A204.1 (cell line): ENCODE measurements at regions not wholly inside any gene's neighbourhood (a gene's known extent, or its start where the extent isn't known, plus 50 kb on each side); places are given as distances from the start of the nearest gene placed in this dataset.
A peak's percentile ranks its signal among the peaks of the same experiment; 100 is the strongest.
"Not testable (repeated sequence)": the region's sequence is repeated elsewhere in the genome, so short reads cannot be mapped to it uniquely, and the experiment has no call there.

Experiments used
- FAIRE-seq: peaks from 2 replicates; lab custom pipeline; 2012; peaks lifted over from hg19 to GRCh38; lab: Jason Lieb, UNC

DNA sequence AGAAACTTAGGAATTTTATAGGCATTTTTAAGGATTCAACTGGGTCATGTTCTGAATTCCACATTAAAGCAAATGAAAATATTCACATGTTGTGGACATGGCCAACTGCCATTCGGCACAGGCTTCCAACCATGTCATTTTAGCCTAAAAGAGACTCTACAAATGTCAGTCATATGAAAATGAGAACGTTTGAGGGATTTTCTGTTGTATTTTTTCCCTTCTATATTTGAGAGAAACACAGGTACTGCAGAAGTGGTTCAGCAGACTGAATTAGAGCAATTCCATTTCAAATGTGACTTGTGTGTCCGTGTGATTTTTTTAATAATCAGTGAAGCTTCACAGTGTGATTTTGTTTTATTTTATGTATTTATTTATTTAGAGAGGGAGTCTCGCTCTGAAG is 124.3 kb downstream of the TP53TG3F start:
- not testable (repeated sequence) for FAIRE-seq

DNA sequence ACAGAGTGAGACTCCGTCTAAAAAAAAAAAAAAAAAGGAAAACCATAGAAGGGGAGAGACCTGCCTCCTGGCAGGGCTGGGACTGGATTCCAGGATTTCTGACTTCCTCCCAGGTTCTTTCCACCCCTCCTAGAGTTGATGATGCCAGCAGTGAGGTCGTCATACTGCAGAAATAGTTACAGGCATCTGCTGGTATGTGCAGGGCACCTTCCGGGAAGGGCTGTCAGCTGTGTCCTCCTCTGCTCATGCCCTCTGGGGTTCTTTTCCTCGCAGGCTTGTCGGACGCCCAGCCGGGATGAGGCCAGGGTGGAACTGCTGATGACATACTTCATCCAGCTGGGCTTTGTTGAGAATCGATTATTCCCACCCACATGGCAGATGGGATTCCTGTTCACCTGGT is 129.2 kb downstream of the TP53TG3F start:
- FAIRE-seq, result not testable (repeated sequence)

DNA sequence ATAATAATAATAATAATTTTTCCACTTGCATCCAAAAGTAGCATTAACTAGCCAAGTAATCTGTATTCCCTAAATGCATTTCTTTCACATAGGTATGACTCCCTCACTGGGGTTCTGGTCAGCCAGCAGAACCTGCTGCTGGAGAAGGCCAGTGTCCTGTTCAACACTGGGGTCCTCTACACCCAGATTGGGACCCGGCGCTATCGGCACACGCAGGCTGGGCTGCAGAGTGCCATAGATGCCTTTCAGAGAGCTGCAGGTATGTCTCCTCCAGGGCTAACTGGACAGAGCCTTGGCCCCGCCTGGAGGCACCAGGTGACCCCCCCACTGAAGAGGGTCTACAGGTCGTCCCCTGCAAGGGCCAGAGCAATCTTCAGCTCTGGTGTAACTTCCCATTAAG is 133.9 kb downstream of the TP53TG3F start:
- not testable (repeated sequence) for FAIRE-seq

DNA sequence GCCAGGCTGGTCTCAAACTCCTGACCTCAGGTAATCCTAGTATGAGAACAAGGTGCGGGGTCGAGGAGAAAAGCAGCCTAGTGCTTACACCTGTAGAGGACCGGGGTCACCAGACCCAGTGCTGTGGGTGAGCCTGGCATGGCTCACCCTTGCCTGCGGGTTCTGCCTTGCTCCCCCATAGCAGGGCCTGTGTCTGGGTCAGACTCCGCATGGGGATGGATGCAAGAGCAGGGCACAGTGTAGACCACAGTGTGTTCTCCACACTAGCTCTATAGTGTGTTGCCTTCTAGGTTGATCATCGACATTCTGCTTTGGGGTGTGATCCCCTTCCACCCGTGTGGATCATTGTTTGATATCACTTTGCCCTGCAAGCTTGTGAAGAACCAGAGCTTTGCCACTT is 135.7 kb downstream of the TP53TG3F start:
- FAIRE-seq, result not testable (repeated sequence)

DNA sequence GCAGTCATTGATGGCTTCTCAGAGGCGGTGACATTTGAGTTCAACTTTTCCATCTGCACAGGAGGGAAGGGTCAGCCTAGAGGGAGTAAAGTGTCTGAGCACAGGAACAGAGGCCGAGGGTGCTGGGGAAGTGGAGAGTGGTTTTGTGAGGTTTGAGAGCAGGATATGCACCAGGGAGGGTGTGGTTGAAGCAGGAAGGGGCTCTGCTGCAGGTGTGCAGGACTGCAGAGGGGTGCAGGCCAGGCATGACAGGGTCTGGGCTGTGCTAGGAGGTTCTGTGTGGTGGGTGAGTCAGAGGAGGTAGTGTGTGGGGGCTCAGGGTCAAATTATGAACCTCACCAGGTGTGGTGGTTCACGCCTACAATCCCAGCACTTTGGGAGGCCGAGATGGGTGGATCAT is 141.6 kb downstream of the TP53TG3F start:
- FAIRE-seq, result not testable (repeated sequence)

DNA sequence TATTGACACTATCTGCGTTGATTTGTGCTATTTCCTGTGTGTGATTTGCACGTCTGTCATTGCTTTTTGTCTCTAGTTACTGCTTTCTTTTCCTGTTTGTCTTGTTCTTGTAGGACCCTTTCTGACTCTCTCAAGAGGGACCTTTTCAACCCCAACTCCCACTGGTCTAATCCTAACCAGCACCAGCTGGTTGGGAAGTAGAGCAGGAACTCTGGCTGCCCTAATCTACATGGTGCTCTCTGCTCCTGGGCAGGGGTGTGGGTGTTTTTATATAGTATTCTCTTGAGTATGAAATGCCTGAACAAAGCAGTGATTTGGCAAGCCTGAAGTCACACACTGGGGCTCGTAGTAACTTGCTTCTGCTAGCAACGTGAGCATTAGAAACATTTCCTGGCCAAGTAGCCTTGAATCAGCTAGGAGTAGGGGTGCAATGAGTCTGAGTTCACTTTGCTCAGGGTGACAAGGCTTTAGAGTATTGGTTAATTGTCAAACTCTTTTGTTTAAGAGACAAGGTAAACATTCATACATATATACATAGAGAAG is 164.2 kb downstream of the TP53TG3F start:
- not testable (repeated sequence) for FAIRE-seq

DNA sequence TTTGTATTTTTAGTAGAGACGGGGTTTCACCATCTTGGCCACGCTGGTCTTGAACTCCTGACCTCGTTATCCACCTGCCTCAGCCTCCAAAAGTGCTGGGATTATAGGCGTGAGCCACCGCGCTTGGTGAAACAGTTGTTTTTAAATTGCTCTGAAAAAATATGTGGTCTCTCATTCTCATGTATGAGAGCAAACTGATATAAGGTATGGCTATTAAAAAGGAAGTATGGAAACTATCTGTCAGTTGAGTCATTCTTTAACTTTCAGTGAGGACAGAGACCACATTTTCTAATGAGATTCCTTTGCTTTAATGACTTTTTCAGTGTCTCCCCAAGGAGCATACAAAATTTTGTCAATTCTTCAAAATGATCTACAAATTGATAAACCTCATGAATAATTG is 169.5 kb downstream of the TP53TG3F start:
- not testable (repeated sequence) for FAIRE-seq

DNA sequence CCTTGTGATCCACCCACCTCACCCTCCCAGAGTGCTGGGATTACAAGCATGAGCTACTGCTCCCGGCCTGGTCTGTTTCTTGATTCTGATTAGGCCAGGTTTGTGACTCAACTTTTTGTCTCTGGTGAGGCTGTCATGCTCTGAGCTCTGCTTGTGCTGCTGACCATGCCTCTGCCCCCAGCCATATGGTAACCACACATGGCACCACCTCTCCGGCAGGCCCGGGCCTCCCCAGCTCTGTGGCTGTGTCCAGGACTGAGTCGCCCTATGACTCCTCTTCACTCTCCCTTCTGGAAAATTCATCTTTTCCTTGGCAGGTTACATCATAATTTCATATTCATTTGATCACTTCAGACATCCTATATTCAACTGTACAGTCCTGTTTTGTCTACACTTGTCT is 172.3 kb downstream of the TP53TG3F start:
- FAIRE-seq, result not testable (repeated sequence)

DNA sequence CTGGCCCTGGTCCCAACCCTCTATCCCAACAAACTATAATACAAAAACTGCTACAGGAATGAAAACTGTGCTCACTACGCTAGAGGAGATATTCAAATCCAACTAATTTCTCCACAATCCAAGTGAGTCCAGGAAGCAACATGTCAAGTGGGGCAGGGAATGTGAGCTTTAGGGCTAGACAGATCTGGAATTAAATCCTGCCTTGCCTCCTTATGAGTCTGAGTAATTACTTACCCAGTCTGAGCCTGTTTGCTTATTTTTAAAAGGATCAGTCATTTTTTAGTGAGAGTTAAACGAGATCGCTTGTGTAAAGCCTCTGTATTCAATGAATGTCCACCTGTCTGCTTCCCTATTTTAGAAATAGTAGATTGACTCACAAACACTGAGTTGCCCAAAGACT is 174.6 kb downstream of the TP53TG3F start:
- FAIRE-seq, result not testable (repeated sequence)

DNA sequence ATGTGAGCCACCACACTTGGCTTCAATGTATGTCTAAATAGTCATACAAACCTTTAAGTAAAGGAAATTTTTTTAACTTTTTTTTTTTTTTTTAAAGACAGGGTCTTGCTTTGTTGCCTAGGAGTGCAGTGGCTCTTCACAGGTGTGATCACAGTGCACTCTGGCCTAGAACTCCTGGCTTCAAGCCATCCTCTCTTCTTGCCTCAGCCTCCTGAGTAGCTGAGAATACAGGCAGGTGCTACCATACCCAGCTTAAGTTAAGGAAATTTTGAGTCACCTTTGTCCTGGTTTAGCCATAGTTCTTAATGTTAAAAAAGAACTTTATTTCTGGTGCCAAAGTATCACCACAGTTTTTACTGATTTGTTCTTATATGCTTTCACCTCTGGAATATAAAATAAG is 177.3 kb downstream of the TP53TG3F start:
- FAIRE-seq, result not testable (repeated sequence)

DNA sequence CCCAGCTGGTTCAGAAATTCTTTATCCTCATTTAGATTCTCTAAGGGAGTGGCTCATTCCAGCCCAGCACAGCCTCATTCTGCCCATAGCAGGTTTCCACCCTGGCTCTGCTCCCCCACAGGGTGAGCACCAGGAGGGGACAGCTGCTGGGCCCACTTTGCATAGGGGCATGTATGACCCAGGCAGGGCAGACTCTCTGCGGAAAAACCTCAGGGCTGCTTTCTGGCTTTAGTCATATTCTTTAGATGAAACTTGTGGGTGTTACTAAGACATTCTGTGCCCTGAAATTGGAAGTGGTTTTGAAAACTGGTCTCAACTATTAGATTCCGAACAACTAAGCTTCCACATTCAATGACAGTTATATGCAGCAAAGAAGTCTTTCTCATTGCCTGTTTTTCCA is 183.9 kb downstream of the TP53TG3F start:
- FAIRE-seq, result not testable (repeated sequence)

DNA sequence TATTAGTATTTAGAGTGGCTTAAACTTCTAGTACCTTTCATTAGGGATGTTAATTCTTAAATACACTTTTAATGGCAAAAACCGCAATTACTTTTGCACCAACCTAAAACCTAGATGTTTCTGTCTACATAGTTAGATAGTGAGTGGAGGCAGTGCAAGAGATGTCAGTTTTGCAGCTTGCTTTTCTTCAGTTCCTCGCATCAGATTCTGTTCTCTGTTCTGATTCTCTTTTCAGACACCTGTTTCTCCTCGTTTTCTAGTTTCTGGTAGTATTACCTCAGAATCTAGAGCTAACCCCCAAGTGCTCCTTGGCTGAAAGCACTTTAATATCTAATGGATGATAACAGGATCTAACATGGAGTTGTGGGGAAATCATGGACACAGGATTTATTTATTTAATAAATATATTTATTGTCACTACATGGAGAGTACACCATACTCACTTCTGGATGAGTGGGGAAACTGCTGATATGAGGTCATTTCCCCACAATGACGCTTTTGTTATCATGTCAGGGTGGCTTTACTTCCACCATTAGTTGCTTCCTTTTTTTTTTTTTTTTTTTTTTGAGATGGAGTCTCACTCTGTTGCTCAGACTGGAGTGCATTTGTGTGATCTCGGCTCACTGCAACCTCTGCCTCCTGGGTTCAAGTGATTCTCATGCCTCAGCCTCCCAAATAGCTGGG is 184.4 kb downstream of the TP53TG3F start:
- FAIRE-seq, result not testable (repeated sequence)

DNA sequence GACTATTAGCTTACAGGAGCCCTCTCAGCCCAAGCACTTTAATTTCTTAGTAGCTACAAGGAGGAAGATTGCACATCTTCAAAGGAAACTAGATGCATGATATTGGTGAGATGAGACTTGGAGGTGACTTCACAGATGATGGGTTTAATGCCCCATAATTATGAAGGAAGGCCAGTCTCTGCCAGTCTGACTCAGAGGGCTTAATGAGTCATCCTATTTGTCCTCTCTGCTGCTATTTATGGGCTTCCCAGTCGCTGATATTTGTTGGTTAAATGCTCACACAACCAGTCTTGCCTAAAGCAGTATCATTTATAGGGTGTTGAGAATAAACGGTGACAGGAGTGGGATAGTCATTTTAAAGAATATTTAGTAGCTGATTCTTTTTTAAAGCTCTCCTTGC is 187.0 kb downstream of the TP53TG3F start:
- FAIRE-seq, result not testable (repeated sequence)

DNA sequence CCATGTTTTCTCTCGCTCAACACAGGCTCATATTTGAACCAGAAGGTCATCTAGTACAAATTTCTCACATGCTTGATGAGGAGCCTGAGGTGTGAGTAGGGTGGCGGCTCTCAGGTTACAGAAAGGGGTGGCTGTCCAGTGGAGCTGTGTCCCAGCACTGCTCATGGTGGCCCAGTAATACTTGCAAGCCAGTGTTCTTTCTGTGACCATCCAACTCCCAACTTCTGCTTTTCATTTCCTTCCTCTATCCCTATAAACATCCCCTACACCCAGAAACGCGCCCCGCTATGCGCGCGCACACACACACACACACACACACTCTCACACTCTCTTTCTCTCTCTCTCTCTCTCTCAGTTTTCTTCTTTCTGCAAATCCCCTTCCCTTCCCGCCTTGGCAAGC is 196.3 kb downstream of the TP53TG3F start:
- FAIRE-seq, result not testable (repeated sequence)

DNA sequence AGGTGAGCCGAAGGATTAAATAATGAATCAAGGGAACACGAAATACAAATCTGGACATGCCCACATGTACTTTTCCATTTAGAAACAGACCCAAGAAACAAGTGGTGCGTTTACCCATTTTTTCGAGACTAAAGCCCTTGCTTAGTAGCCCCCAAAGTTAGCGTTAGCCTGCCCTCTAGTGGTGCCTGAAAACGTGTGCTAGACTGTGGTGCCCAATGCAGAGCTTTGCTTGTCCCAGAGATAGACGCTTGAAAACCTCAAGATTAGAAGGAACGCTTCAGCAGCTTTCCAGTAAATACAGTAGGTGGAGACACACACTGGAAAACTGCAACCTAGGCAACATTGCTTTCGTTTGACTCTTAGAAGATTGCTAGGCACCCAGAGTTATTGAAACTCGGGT is 197.0 kb downstream of the TP53TG3F start:
- FAIRE-seq, result peak; percentile 95

DNA sequence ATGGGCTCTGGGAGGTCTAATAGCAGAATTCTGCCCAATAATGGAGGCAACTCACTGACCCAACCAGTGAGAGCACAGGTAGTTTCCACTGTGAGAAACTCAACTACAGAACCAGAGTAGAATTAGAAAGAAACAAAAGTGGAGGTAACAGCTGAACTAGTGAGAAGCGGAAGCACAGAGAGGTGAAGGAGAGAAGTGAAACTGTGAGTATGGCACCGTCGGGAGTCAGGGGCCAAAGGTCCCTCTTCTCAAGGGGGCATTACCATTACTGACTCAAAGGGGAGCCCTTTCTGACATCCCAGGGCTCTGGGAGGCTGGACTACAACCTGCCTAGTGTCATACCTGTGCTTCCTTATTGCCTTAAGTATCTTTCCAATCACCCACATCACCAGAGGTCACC is 198.3 kb downstream of the TP53TG3F start:
- not testable (repeated sequence) for FAIRE-seq

DNA sequence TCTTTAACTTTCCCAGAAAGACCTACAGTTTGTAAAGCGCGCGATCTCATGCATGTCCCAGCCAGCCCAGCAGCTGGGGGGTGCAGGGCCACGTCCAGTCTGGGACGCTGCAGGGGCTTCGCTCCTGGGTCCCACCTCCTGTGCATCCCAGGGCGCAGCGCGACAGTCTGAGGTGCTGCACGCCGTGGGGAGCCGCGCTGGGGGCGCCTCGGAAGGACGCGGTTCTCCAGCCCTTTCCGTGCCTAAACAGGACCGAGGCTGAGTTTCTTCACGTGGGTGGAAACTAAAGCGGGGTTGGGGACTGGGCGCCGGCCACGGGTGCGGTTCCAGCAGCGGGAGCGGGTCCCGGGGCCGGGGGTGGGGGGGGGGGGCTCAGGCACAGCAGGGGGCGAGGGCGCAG is 221.4 kb downstream of the TP53TG3F start:
- FAIRE-seq, result not testable (repeated sequence)

DNA sequence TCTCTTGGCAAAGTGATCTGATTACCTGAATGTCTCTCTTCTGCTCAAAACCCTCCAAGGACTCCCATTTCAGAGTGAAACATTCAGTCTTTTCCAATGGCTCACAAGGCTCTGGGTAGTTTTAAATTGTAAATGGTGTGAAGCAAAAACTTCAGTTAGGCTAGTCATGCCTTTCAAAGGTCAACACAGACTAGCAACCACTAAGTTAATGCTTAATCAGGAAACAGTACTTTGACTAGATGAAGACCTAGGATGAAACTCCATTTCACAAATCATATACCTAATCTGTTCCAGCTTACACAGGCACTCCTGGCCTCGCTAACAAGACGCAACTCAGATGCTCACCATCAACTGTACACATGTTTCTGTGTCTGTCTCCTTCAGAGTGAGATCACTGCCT is 240.9 kb downstream of the TP53TG3F start:
- not testable (repeated sequence) for FAIRE-seq

DNA sequence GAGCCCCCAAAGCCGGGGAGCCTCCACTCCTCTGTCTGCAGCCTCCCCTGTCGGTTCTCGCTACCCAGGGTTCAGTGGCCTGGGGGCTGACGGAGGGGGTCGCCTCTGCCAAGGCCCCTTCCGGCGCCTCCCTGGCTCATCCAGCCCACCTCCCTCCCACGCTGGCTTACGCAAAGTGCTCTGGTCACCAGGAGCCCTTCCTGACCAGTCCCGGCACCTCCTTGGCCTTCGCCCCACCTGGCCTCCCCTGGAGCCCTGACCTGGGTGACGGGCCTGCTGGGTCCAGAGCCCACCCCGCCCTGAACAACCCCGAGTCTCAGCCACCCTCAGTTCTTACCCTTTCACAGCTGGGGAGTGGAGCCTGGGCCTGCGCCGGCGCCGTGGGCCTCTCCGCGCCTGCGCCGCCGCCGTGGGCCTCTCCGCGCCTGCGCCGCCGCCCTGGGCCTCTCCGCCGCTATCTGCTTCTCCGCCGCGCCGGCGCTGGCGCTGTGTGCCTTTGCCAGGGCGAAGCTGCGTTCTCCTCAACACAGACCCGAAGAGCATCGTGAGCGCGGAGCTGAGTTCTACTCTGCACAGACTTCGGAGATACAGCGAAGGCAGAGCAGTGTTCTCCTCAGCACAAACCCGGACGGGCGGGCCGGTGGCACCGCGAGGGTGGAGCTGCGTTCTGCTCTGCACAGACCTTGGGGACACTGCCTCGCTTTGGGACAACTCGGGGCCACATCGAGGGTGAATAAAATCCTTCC is 247.6 kb downstream of the TP53TG3F start:
- not testable (repeated sequence) for FAIRE-seq

DNA sequence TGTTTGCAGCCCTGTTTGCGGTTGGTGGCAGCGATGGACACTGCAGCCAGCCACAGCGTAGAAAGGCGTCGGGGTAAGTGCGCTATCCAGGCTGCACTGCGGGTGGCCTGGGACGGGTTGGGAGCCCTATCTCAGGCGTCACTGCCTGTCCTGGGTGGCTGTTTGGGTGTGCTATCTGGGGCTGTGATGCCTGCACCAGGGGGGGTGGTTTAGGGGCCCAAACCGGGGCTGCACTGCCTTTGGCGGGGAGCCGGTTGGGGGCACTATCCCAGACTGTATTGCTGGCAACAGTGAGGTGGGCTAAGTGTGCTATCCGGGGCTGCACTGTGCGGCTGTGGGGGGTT is 248.2 kb downstream of the TP53TG3F start:
- FAIRE-seq, result not testable (repeated sequence)

DNA sequence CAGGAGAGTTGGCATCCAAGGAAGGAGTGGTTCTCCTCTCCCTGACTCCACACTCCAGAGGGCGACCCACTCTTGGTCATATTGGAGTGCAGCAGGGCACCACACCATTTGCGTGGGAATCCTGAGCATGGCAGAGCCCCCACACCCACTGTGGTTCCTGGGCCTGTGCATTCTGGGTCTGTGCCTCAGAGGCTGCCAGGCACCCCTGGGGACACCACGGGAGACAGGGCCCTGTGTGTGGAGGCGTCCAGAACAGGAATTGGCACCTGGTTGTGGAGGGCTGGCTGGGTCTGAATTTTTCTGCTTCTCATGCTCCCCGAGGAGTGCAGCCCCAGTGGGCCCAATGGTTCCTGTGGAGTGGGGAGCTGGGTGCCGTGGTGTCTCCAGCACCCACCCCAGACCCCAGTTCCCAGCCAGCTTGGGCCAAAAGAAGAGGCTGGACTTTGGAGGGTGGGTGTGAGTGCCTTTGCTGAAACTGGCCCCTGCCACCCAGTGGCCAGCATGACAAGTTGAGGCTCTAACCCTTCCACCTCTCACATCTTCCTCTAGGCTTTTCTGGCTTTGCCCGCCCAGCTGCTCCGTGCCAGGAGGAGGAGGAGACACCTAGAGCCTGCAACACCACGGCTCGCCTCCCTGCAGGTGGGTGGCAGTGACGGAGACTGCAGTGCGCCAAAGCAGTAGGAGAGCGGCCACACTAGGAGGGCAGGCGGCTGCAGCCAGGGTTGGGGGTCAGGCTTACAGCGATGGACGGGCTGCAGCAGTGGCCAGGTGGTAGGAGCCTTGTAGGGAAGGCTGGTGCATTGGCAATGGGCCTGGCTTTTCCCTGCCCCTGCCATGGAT is 250.7 kb downstream of the TP53TG3F start:
- not testable (repeated sequence) for FAIRE-seq

DNA sequence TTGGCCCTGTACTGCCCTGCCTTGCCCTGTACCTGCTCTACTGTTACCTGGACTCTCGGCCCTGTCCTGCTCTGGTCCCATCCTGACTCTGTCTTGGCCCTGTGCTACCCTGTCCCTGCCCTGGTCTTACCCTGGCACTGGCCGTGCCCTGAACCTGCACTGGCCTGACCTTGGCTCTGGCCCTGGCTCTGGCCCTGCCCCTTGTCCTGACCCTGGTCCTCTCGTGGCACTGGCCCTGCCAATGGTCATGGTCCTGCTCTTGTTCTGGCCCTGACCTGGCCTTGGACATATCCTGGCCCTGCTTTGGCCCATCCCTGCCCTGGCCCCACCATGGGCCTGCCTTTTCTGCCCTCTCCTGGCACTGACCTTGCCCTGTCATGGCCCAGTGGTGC is 251.3 kb downstream of the TP53TG3F start:
- FAIRE-seq, result not testable (repeated sequence)

DNA sequence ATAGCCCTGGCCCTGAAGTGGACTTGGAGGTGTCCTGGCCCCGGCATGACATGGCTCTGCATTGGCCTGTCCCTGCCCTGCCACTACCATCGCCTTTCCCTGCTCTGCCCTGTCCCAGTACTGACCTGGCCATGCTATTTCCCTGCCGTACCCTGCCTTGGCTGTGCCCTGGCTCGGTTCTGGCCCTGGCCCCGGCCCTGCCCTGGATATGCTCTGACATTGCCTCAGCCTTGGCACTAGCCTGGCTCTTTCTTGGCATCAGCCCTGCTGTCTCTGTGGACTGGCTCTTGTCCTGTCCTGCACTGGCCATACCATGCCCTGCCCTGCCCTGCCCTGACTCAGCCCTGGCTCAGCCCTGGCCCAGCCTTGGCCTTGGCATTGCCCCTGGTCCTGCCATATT is 252.2 kb downstream of the TP53TG3F start:
- FAIRE-seq, result not testable (repeated sequence)
